Spleen (tissue), 11 donors: ENCODE measurements at regions not wholly inside any gene's neighbourhood (a gene's known extent, or its start where the extent isn't known, plus 50 kb on each side); places are given as distances from the start of the nearest gene placed in this dataset.

ENCODE experiments used
- DNase-seq: peaks from one replicate; pipeline ENCODE4 v3.0.0-alpha.2; 2020
- H3K27ac ChIP-seq, 8 donors: fragments of 200-600 bp; sonication (generic) in 7 of 8; 1 replicate in 4 of 8; 2 replicates in 4 of 8; pipeline versions ENCODE4 v1.5.0 to v1.8.0; 2016 to 2021; ENCODE audit warnings: inconsistent platforms in 4 of 8, mild to moderate bottlenecking in 4 of 8, moderate library complexity in 1 of 8
- H3K27me3 ChIP-seq, 7 donors: fragments of 200-600 bp; sonication (generic) in 6 of 7; replicated peaks in 1 of 7; 1 replicate in 4 of 7; 2 replicates in 3 of 7; pipeline versions ENCODE4 v1.5.0 to v1.8.0; 2016 to 2021; ENCODE audit warnings: inconsistent platforms in 3 of 7, mild to moderate bottlenecking in 1 of 7
- H3K36me3 ChIP-seq, 6 donors: fragments of 200-600 bp; sonication (generic) in 5 of 6; 1 replicate in 4 of 6; 2 replicates in 2 of 6; pipeline versions ENCODE4 v1.5.0 to v1.8.0; 2016 to 2021; ENCODE audit warnings: inconsistent platforms in 2 of 6
- H3K4me1 ChIP-seq, 6 donors: fragments of 200-600 bp; sonication (generic) in 5 of 6; 1 replicate in 3 of 6; 2 replicates in 3 of 6; pipeline versions ENCODE4 v1.5.0 to v1.8.0; 2016 to 2021; ENCODE audit warnings: inconsistent platforms in 3 of 6
- H3K4me3 ChIP-seq, 8 donors: fragments of 200-600 bp; sonication (generic) in 7 of 8; 1 replicate in 4 of 8; 2 replicates in 4 of 8; pipeline versions ENCODE4 v1.5.0 to v1.8.0; 2016 to 2021; ENCODE audit warnings: inconsistent platforms in 4 of 8, mild to moderate bottlenecking in 4 of 8, moderate library complexity in 2 of 8
- H3K9me3 ChIP-seq, 8 donors: fragments of 200-600 bp; sonication (generic) in 7 of 8; 1 replicate in 4 of 8; 2 replicates in 4 of 8; pipeline versions ENCODE4 v1.5.0 to v1.8.0; 2016 to 2021; ENCODE audit warnings: inconsistent platforms in 4 of 8
- CTCF ChIP-seq, 11 experiments: fragments of 200-600 bp in 7 of 11; fragments of 450-650 bp in 4 of 11; sonication (generic) in 4 of 11; IDR thresholded peaks in 8 of 11; conservative IDR thresholded peaks in 3 of 11; 1 replicate in 7 of 11; 2 replicates in 4 of 11; pipeline versions ENCODE4 v1.4.0 to v1.8.0; 2016 to 2021; ENCODE audit warnings: antibody characterized with exemption in 11 of 11, inconsistent platforms in 4 of 11, mild to moderate bottlenecking in 1 of 11
- POLR2A ChIP-seq, 3 donors: fragments of 450-650 bp; IDR thresholded peaks; one replicate each; pipeline ENCODE4 v1.5.1; 2017; ENCODE audit warnings: antibody characterized with exemption in 3 of 3, mild to moderate bottlenecking in 1 of 3
- POLR2AphosphoS5 ChIP-seq, 3 donors: sonication (generic); formaldehyde crosslinking; IDR thresholded peaks; one replicate each; pipeline ENCODE4 v1.5.1; 2017; ENCODE audit warnings: antibody characterized with exemption in 3 of 3
- WGBS, 5 donors: extraction: QIAGEN DNeasy Blood & Tissue Kit in 3 of 5; methylation state at CpG; one replicate each; pipeline versions ENCODE4 v1.1.5 to v1.1.7; 2013 to 2018; 5-methylcytosine and 5-hydroxymethylcytosine counted together
- intact Hi-C: fragments of 100-400 bp; cut with DNase I; formaldehyde crosslinking; loops from one replicate; pipeline ENCODE4 v1.15.0; 2023; ENCODE audit warnings: low total_unique reads
- donor health status: healthy with polysubstance abuse.
- donor health status: DM: no; HTN: no; CAD: no; lungs with moderate emphysema.
- donor health status: DM: no; HTN: no; CAD: no.
- donor health status: Bipolar disorder and iron deficiency.
- donor health status: healthy.
- donor health status: DM: no; HTN: no; CAD: no.
- donor health status: DM: yes; HTN: yes; CAD: no.

DNA sequence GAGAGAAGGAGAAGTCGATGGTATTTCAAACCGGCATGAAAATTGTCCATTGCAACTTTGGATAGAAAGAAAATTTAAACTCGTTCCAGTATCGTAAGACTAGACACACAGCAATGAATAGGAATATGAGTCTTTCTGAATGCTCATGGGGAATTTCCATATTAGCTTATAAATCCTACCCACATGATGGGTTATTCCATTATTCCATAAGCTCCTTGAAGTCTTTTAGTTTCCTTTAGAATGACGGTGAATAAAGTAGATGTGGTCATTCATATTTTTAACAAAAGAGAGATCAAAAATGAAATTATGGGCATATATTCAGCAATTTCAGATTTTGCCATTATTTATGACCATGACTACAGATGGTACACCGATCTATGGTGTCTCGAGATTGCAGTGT lies 163.4 kb upstream of the HMGA2 start:
- H3K36me3 ChIP-seq, result no peaks in the 10 kb centered on the region
- no peak for DNase-seq
- H3K4me1 ChIP-seq, result no peaks in the 10 kb centered on the region
- 90 to 98% (median 92%) methylated on average over 7 of the region's 7 CpGs for whole genome bisulfite sequencing, 5 donors
- H3K27me3 ChIP-seq, result peaks cover 0 to 5% (median 0%) of the 10 kb centered on the region in 7 donors
- intact Hi-C loops, result no loop called here
- TF ChIP-seq POLR2AphosphoS5 (IDR thresholded peaks at IDR 0.05) (no peak), POLR2A (IDR thresholded peaks at IDR 0.05) (no peak)
- no peak overlapping the region for H3K4me3 ChIP-seq
- H3K9me3 ChIP-seq, result no peaks in the 10 kb centered on the region
- no peak overlapping the region for H3K27ac ChIP-seq

DNA sequence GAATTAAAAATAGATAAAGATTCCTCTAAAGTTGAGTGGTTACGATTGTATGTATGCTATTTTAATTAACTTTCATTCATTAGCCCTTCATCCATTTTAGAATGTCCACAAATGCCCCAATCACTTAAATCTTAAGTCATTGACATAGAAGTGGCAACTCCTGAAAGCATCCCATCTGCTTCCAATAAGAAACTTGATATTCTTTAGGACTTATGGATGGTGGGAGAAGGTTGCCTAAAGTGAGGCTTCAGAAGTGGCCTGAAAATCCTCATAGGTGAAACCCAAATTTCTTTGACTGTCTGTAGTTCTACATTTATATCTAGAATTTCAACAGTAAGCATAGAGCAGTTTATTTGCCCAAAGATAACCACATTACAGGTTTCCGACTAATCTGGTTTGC lies 161.7 kb upstream of the HMGA2 start:
- Histone ChIP-seq H3K27me3 (peaks cover 0 to 5% (median 0%) of the 10 kb centered on the region in 7 donors), H3K27ac (no peak overlapping the region), H3K4me1 (no peaks in the 10 kb centered on the region), H3K4me3 (no peak overlapping the region), H3K9me3 (no peaks in the 10 kb centered on the region), H3K36me3 (no peaks in the 10 kb centered on the region)
- no peak for DNase-seq
- WGBS, 5 donors, result 86 to 92% (median 91%) methylated on average over 2 of the region's 2 CpGs
- intact Hi-C loops, result no loop called here
- TF ChIP-seq CTCF (IDR thresholded peaks at IDR 0.05 in 8 of 11, conservative IDR thresholded peaks at IDR 0.05 in 3 of 11) (no peak), POLR2A (IDR thresholded peaks at IDR 0.05) (no peak), POLR2AphosphoS5 (IDR thresholded peaks at IDR 0.05) (no peak)

GRCh38 chr12:65663097-65663496 lies 161.2 kb upstream of the HMGA2 start:
- Histone ChIP-seq H3K27ac (no peak overlapping the region), H3K9me3 (no peaks in the 10 kb centered on the region), H3K4me3 (no peak overlapping the region), H3K36me3 (no peaks in the 10 kb centered on the region), H3K4me1 (no peaks in the 10 kb centered on the region), H3K27me3 (peaks cover 0 to 5% (median 0%) of the 10 kb centered on the region in 7 donors)
- TF ChIP-seq POLR2A (IDR thresholded peaks at IDR 0.05) (no peak), POLR2AphosphoS5 (IDR thresholded peaks at IDR 0.05) (no peak), CTCF (IDR thresholded peaks at IDR 0.05 in 8 of 11, conservative IDR thresholded peaks at IDR 0.05 in 3 of 11) (no peak)
- intact Hi-C loops, result no loop called here
- 76 to 92% (median 90%) methylated on average over 5 of the region's 5 CpGs for WGBS, 5 donors
- no peak for DNase-seq

DNA sequence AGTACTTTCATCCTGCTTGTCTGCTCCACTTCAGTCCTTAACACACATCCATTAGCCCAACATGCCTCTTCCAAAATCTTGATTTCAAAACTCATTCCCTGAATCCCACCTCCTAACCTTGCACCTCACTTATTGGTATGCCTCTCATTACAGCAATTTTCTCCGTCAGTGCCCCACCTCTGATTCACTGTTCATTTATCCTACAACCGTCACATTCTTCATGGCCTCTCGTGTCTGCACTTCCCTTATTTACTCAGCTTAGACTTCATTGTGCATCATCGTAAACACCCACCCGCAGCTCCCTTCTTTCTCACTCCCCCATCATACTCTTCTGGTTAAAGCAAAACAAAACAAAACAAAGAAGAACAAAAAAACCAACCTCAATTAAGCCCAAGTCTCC lies 160.6 kb upstream of the HMGA2 start:
- H3K27me3 ChIP-seq, result peaks cover 0 to 5% (median 0%) of the 10 kb centered on the region in 7 donors
- no peaks in the 10 kb centered on the region for H3K4me1 ChIP-seq
- 88 to 95% (median 90%) methylated on average over 5 of the region's 5 CpGs for WGBS, 5 donors
- intact Hi-C loops, result no loop called here
- no peaks in the 10 kb centered on the region for H3K9me3 ChIP-seq
- no peak for DNase-seq
- no peak overlapping the region for H3K27ac ChIP-seq
- H3K36me3 ChIP-seq, result no peaks in the 10 kb centered on the region
- TF ChIP-seq CTCF (IDR thresholded peaks at IDR 0.05 in 8 of 11, conservative IDR thresholded peaks at IDR 0.05 in 3 of 11), result no peak
- TF ChIP-seq POLR2A (IDR thresholded peaks at IDR 0.05), result no peak
- TF ChIP-seq POLR2AphosphoS5 (IDR thresholded peaks at IDR 0.05), result no peak
- H3K4me3 ChIP-seq, result no peak overlapping the region

GRCh38 chr12:65664715-65665250 lies 159.5 kb upstream of the HMGA2 start:
- Histone ChIP-seq H3K27me3 (peaks cover 0 to 2% (median 0%) of the 10 kb centered on the region in 7 donors), H3K4me1 (no peaks in the 10 kb centered on the region), H3K9me3 (no peaks in the 10 kb centered on the region), H3K27ac (no peak overlapping the region), H3K36me3 (no peaks in the 10 kb centered on the region), H3K4me3 (no peak overlapping the region)
- no peak for TF ChIP-seq CTCF (IDR thresholded peaks at IDR 0.05 in 8 of 11, conservative IDR thresholded peaks at IDR 0.05 in 3 of 11)
- TF ChIP-seq POLR2AphosphoS5 (IDR thresholded peaks at IDR 0.05), result no peak
- TF ChIP-seq POLR2A (IDR thresholded peaks at IDR 0.05), result no peak
- intact Hi-C loops, result no loop called here
- 69 to 83% (median 77%) methylated on average over 3 of the region's 3 CpGs for WGBS, 5 donors
- DNase-seq, result no peak
